ENCODE measurements at regions not wholly inside any gene's neighbourhood (a gene's known extent, or its start where the extent isn't known, plus 50 kb on each side); places are given as distances from the start of the nearest gene placed in this dataset.

GRCh38 chr12:58068706-58069105 lies 127.3 kb downstream of the ATP23 start:
- TF ChIP-seq CTCF (conservative IDR thresholded peaks at IDR 0.05), result no peak
- no peak for TF ChIP-seq ZFX (IDR thresholded peaks at IDR 0.05)

Data from C4-2B (cell line).